ENCODE measurements at regions not wholly inside any gene's neighbourhood (a gene's known extent, or its start where the extent isn't known, plus 50 kb on each side); places are given as distances from the start of the nearest gene placed in this dataset.
"Not testable (repeated sequence)": the region's sequence is repeated elsewhere in the genome, so short reads cannot be mapped to it uniquely, and the experiment has no call there.

- intact Hi-C loops (cut with DNase I); DNase-seq (ENCODE audit: low spot score): not testable (repeated sequence)
These were observed 64.5 kb downstream of the SLC30A10 start for GRCh38 chr1:219863816-219864215.

DNA sequence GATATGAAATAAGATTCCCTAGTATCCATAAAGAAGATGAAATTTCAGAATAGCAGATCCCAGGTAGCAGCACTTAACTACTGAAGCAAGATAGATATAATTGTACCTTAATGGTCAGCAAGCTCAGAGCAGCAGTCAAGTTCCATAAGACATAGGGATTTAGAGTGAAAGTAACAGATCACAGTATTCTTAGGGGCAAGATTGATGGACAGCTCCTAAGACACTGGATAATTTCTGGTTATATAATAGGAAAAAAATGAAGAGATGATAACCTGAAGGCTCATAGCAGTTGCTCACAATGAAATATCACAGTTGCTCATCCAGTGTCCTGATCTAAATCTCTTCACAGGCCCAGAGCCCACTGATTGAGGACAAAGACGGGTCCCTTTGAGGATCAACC is 66.0 kb downstream of the SLC30A10 start:
- DNase-seq (ENCODE audit: low spot score), result no peak
- intact Hi-C loops (cut with DNase I), result no loop called here

DNA sequence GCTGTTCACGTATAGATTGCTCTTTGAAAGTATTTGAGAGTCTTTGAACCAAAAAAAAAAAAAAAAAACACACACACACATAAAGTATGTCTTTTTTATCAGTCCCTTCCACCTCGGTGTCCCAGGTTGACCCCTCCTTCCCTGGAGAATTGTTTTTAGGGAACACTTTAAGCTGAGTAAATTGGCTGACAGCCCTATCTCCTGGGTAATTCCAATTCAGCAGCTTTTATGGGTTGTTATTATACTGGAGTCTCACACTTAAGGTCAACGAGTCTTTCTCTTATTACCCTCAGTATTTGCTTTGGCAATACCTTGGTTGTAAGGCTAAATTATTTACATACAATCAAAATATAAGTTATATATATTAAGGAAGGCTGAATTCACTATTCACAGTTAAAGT is 69.4 kb downstream of the SLC30A10 start:
- intact Hi-C loops (cut with DNase I), result no loop called here
- no peak for DNase-seq (ENCODE audit: low spot score)

DNA sequence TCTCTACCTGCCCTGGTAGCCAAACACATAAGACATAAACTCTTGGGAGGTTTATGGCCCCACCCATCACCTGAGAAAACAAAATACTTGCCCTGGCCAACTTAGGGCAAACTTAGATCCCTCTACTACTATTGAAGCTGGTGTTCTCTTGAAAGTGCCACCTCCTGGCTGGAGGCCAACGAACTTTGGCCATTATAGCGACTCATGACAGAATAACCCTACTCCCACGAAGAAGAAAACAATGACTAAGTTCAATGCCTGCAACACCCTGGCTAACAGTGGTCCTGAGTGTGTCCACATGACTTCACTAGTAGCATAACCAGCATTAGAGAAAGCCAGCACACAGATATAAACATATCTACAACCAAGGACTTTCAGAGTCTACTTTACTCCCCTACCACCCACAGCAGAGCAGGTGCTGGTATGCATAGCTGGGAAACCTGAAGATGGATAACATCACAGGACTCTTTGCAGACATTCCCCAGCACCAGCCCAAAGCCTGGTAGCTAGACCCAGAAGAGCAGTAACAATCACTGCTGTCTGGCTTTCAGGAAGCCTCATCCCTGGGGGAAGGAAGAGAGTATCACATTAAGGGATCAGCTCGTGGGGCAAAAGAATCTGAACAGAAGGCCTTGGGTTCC is 81.0 kb downstream of the SLC30A10 start:
- DNase-seq (ENCODE audit: low spot score), result no peak
- intact Hi-C loops (cut with DNase I), result no loop called here

- DNase-seq (ENCODE audit: low spot score); intact Hi-C loops (cut with DNase I): not testable (repeated sequence)
These were observed 88.8 kb downstream of the SLC30A10 start for GRCh38 chr1:219839595-219839994.

- intact Hi-C loops (cut with DNase I), result no loop called here
- DNase-seq (ENCODE audit: low spot score), result no peak
These were observed 90.4 kb downstream of the SLC30A10 start for GRCh38 chr1:219837994-219838294.

DNA sequence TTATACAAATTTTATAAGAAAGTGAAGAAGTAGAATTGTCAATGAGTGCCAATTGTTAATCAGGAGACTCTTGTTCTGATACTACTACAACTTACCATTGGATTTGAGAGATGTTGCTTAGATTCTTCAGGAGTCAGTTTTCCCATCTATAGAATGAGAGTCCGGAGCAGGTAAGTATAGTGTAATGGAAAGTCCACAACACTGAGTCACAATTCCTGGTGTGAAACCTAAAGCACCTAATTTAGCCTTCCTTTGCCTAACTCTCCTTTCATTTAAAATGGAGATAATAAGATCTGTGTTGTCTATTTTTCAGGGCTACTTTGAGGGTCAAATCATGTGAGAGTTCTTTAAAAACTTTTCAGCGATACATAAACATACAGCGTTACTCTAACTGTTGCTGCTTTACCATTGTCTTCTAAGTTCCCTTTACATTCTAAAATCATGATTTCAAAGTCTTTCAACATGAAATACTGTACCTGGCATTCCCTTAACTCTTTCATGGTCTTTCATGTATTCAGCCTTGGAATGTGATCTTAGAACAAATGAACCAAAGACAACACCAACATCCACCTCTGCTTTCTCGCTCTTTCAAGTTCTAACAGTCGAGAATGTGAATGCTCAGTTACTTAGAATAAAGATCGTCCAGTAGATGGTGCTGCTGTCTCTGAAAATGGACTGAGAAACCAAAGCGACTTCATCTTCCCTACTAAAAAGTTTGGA is 90.9 kb downstream of the SLC30A10 start:
- intact Hi-C loops (cut with DNase I), result no loop called here
- DNase-seq (ENCODE audit: low spot score), result no peak

DNA sequence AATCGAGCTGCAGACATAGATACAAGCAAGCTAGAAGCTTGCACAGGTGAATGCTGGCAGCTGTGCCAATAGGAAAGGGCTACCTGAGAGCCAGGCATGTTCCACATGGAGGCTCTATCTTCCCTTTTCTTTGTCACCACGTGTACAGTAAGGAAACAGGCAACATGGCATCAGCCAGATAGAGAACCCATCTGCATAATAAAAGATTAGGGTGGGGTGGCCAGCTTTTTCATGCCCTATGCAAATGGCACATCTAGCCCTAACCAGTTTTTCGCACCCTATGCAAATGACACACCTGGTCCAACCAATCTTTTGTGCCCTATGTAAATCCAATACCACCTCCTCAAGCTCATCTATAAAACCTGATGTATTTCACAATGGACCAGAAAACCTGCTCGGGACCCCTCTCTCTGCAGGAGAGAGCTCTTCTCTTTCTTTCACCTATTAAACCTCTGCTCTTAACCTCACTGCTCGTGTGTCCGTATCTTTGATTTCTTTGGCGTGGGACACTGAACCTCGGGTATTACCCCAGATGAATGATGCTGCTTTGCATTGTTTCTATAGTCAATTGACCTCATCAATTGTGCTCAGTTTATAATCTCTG is 93.9 kb downstream of the SLC30A10 start:
- intact Hi-C loops (cut with DNase I), result no loop called here
- DNase-seq (ENCODE audit: low spot score), result no peak

GRCh38 chr1:219833214-219833815 is 95.0 kb downstream of the SLC30A10 start:
- intact Hi-C loops (cut with DNase I), result no loop called here
- no peak for DNase-seq (ENCODE audit: low spot score)

- intact Hi-C loops (cut with DNase I), result no loop called here
- no peak for DNase-seq (ENCODE audit: low spot score)
These were observed 102.1 kb downstream of the SLC30A10 start for GRCh38 chr1:219826290-219826689.

GRCh38 chr1:219825355-219825754 is 103.0 kb downstream of the SLC30A10 start:
- DNase-seq (ENCODE audit: low spot score), result no peak
- intact Hi-C loops (cut with DNase I), result no loop called here

- intact Hi-C loops (cut with DNase I), result no loop called here
- no peak for DNase-seq (ENCODE audit: low spot score)
These were observed 104.0 kb downstream of the SLC30A10 start for GRCh38 chr1:219824338-219824737.

GRCh38 chr1:219820551-219820950 is 107.8 kb downstream of the SLC30A10 start:
- intact Hi-C loops (cut with DNase I), result no loop called here
- DNase-seq (ENCODE audit: low spot score), result no peak

GRCh38 chr1:219817914-219818313 is 110.4 kb downstream of the SLC30A10 start:
- intact Hi-C loops (cut with DNase I), result loop anchor here in 1 of 2 donors (10.0 kb wide), 1 partner anchor 153 kb away; no protein-coding TSS in a partner anchor
- no peak for DNase-seq (ENCODE audit: low spot score)

GRCh38 chr1:219813294-219813693 is 115.1 kb downstream of the SLC30A10 start:
- no peak for DNase-seq (ENCODE audit: low spot score)
- intact Hi-C loops (cut with DNase I), result loop anchor here in 1 of 2 donors (10.0 kb wide), 1 partner anchor 148 kb away; no protein-coding TSS in a partner anchor

GRCh38 chr1:219812491-219813203 is 115.7 kb downstream of the SLC30A10 start:
- intact Hi-C loops (cut with DNase I), result loop anchor here in 1 of 2 donors (10.0 kb wide), 1 partner anchor 148 kb away; no protein-coding TSS in a partner anchor
- no peak for DNase-seq (ENCODE audit: low spot score)

GRCh38 chr1:219812086-219812485 is 116.3 kb downstream of the SLC30A10 start:
- intact Hi-C loops (cut with DNase I), result loop anchor here in 1 of 2 donors (10.0 kb wide), 1 partner anchor 147 kb away; no protein-coding TSS in a partner anchor
- no peak for DNase-seq (ENCODE audit: low spot score)

DNA sequence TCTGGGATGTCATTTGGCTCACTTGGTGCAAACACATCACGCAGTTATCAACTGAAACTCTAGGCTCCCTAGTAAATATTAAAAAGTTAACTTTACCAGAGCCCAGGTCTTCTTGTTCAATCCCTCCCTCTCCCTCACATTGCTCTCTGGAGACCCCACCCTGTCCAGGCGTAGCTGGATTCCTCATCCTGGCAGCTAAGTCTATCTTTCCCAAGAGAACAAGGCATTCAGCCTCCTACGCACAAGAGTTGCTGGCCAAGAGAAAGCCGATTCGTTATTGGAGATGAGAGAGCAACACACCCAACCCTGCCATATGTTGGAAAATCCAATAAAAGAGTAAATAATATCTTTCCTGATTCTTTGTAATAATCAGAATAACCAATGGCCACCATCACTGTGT is 117.9 kb downstream of the SLC30A10 start:
- no peak for DNase-seq (ENCODE audit: low spot score)
- intact Hi-C loops (cut with DNase I), result loop anchor here in 1 of 2 donors (10.0 kb wide), 1 partner anchor 146 kb away; no protein-coding TSS in a partner anchor

GRCh38 chr1:219808790-219809189 is 119.6 kb downstream of the SLC30A10 start:
- DNase-seq (ENCODE audit: low spot score), result no peak
- intact Hi-C loops (cut with DNase I), result no loop called here
